Progenitor cell of endocrine pancreas (in vitro differentiated cells): ENCODE measurements at regions not wholly inside any gene's neighbourhood (a gene's known extent, or its start where the extent isn't known, plus 50 kb on each side); places are given as distances from the start of the nearest gene placed in this dataset.
"Not testable (repeated sequence)": the region's sequence is repeated elsewhere in the genome, so short reads cannot be mapped to it uniquely, and the experiment has no call there.

Source experiments
- DNase-seq: peaks from one replicate; pipeline ENCODE4 v3.0.0; 2021; ENCODE audit warnings: low spot score; ENCODE audit not compliant: unreplicated experiment
- H3K27ac Mint-ChIP-seq: 2 replicates; pipeline ENCODE4 v1.8.0; 2021; ENCODE audit warnings: mild to moderate bottlenecking, moderate library complexity, mixed read lengths
- H3K27me3 Mint-ChIP-seq: 2 replicates; pipeline ENCODE4 v1.8.0; 2021; ENCODE audit warnings: mixed read lengths
- H3K36me3 Mint-ChIP-seq: 2 replicates; pipeline ENCODE4 v1.8.0; 2022; ENCODE audit warnings: mixed read lengths; ENCODE audit not compliant: insufficient read depth
- H3K4me1 Mint-ChIP-seq: 2 replicates; pipeline ENCODE4 v1.8.0; 2021; ENCODE audit warnings: low read depth, mixed read lengths
- H3K4me3 Mint-ChIP-seq: 2 replicates; pipeline ENCODE4 v1.8.0; 2021; ENCODE audit warnings: low read depth, mild to moderate bottlenecking, moderate library complexity, mixed read lengths
- H3K9me3 Mint-ChIP-seq: 2 replicates; pipeline ENCODE4 v1.8.0; 2021; ENCODE audit warnings: low read depth, mixed read lengths
- CTCF ChIP-seq: fragments of 200-600 bp; sonication (generic); IDR thresholded peaks from one replicate; pipeline ENCODE4 v1.5.0; 2021; ENCODE audit warnings: antibody characterized with exemption, mild to moderate bottlenecking; ENCODE audit not compliant: unreplicated experiment

DNA sequence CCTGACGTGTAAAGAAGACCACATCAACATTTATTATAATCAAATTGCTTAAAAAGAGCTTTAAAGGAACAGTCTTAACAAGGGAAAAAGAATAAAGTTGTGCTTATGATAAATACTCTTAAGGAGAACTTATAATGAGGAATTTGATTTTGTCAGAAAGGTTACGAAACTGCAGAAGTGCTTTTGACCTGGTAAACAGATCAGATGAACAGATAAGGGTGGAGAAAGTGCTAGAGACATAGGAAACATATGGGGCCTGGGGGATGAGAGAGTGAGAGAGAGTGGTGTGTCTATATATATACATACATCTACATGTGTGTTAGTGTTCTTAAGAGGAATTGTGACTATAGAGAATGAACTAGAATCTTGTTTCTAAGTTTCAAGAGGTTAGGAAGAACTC, 186.2 kb upstream of the GJE1 start:
- no peak for DNase-seq
- Mint-ChIP-seq H3K4me3 (no peak overlapping the region), H3K36me3 (no peaks in the 10 kb centered on the region), H3K27me3 (no peaks in the 10 kb centered on the region), H3K9me3 (peaks cover 16% of the 10 kb centered on the region), H3K27ac (no peak overlapping the region), H3K4me1 (no peaks in the 10 kb centered on the region)
- TF ChIP-seq CTCF, result no peak

DNA sequence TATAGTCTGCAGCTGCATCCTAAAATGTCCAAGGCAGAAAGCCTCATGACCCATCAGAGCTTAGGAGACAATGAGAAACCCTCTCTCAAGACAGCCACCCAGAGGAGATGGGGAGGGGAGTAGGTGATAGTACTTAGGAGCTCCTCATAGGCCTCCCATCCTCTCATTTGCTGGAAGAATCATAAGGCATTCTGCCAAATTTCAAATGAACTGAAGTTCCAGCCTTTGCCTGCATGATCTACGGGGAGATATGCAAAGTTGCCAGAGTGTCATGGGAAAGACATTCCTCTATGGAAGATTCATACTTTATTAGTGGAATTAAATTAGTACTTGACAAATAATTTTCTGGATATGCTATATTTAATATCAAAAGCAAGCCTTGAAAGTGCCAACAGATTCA, 194.1 kb upstream of the GJE1 start:
- H3K4me3 Mint-ChIP-seq, result no peak overlapping the region
- no peaks in the 10 kb centered on the region for H3K4me1 Mint-ChIP-seq
- H3K27me3 Mint-ChIP-seq, result no peaks in the 10 kb centered on the region
- no peak for TF ChIP-seq CTCF
- H3K9me3 Mint-ChIP-seq, result peaks cover 7% of the 10 kb centered on the region
- no peak for DNase-seq
- H3K36me3 Mint-ChIP-seq, result no peaks in the 10 kb centered on the region
- no peak overlapping the region for H3K27ac Mint-ChIP-seq

- no peak overlapping the region for H3K27ac Mint-ChIP-seq
- H3K9me3 Mint-ChIP-seq, result no peaks in the 10 kb centered on the region
- no peaks in the 10 kb centered on the region for H3K4me1 Mint-ChIP-seq
- no peak for TF ChIP-seq CTCF
- H3K27me3 Mint-ChIP-seq, result no peaks in the 10 kb centered on the region
- no peaks in the 10 kb centered on the region for H3K36me3 Mint-ChIP-seq
- DNase-seq, result no peak
- no peak overlapping the region for H3K4me3 Mint-ChIP-seq
These were observed 200.0 kb upstream of the GJE1 start for GRCh38 chr6:141932685-141933084.

DNA sequence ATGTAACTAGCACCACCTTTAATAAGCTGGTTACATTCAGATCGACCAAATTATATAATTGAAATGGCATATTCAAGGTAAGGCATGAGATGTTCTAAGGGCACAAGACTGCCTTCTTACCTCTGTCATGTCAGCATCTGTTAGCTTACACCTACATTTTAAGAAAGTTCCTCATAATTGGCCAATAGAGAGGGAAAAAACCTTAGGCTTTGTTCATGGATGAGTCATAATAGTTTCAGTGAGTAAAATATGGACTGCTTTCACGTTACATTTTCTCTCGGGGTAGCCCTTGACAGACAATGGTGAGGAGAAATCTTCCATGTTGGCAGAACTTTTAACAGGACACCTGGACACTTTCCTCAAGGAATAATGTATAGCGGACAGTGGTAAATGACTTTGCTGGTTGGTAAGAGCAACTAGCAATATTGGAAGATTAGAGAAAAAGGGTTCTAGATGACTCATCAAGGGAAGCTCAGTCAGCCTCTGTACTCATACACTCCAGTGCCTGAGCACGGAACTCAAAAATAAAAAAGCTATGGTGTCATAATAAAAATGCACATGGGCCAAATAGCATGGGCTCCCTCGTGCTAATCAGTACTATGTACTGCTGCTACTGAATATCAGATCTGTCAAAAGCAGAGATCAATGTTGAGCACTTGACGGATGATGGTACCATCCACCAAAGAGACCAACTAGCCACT, 206.4 kb upstream of the GJE1 start:
- H3K9me3 Mint-ChIP-seq, H3K27ac Mint-ChIP-seq, DNase-seq, H3K36me3 Mint-ChIP-seq, H3K4me1 Mint-ChIP-seq, H3K27me3 Mint-ChIP-seq, H3K4me3 Mint-ChIP-seq: not testable (repeated sequence)

DNA sequence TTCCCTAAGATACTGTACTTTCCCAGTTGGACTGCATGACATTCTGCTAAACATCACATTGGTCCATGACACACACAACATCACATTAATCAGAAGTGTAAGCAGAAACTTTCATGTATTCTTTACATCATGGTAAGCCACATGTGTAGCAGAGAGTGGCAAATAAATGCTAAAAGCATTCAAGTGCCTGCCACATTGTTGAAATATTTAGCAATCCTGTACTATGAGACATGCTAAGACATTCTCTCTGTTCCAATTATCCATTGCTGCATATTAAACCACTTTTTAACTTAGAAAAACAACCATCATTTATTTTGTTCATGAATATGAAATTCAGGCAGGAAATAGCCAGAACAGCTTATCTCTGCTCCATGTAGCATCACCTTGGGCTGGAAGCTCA, 207.7 kb upstream of the GJE1 start:
- Mint-ChIP-seq H3K27me3 (no peaks in the 10 kb centered on the region), H3K4me1 (no peaks in the 10 kb centered on the region), H3K36me3 (no peaks in the 10 kb centered on the region), H3K9me3 (peaks cover 5% of the 10 kb centered on the region), H3K4me3 (no peak overlapping the region), H3K27ac (no peak overlapping the region)
- DNase-seq, result no peak
- no peak for TF ChIP-seq CTCF

- H3K36me3 Mint-ChIP-seq, result no peaks in the 10 kb centered on the region
- H3K9me3 Mint-ChIP-seq, result peaks cover 5% of the 10 kb centered on the region
- H3K4me1 Mint-ChIP-seq, result no peaks in the 10 kb centered on the region
- TF ChIP-seq CTCF, result no peak
- no peak overlapping the region for H3K27ac Mint-ChIP-seq
- no peak overlapping the region for H3K4me3 Mint-ChIP-seq
- no peaks in the 10 kb centered on the region for H3K27me3 Mint-ChIP-seq
- DNase-seq, result no peak
These were observed 209.8 kb upstream of the GJE1 start for GRCh38 chr6:141922898-141923297.

GRCh38 chr6:141916682-141917505, 215.8 kb upstream of the GJE1 start:
- DNase-seq, H3K36me3 Mint-ChIP-seq, H3K9me3 Mint-ChIP-seq, H3K4me1 Mint-ChIP-seq, H3K4me3 Mint-ChIP-seq, H3K27me3 Mint-ChIP-seq, H3K27ac Mint-ChIP-seq: not testable (repeated sequence)
